ENCODE measurements at regions not wholly inside any gene's neighbourhood (a gene's known extent, or its start where the extent isn't known, plus 50 kb on each side); places are given as distances from the start of the nearest gene placed in this dataset.

DNA sequence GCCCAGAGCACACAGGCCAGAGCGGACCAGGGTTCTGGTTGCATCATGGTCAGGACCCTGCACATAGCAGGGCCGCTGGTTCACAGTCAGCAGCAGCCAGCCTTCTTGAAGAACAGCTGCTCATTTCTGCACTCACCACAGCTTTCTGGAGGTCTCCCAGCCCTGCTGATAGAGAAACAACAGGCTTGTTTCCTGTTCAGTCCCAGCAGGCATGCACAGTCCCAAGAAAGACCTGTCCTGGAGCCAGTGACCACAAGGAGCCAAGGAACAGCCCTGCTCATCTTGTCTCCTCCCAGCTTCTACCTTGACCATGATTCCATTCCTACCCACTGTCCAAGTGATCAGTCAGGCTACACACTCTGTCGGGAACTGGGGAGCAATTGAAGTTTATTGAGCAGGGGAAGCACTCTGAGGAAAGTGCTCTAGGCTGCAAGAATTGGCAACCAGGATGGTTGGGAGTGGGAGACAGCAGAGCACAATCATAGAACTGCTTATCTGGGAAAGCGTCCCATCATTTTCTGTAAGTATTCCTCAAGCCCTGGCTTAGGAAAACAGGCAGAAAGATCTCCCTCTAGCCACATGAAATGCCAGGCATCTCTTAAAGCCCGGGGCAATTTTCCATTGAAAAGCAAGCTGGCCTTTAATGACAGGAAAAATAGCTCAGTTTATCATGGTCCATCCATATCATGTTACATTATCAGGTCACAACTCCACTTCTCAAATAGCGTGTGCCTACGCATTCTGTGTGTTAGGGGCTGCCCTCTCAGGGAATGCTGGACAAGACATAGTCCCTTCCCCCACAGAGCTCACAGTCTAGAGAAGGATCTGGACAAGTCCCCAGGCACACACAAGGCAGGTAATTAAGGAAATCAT is 155.4 kb upstream of the FOXF1 start:
- peaks cover 14% of the 10 kb centered on the region for H3K9me3 ChIP-seq
- CTCF ChIA-PET = interaction anchor here (1.5 kb wide), 1 partner anchor 11 kb away, joined by 3 read pairs; no protein-coding TSS in a partner anchor
- H3K4me2 ChIP-seq = no peak overlapping the region
- POLR2A ChIA-PET = no interaction called here
- 35% methylated on average over 7 of the region's 7 CpGs for WGBS (ENCODE audit: missing lambda C conversion rate)
- FAIRE-seq (no peak), DNase-seq (ENCODE audit: low read depth in 1 of 2, low spot score in 1 of 2) (no peak), ATAC-seq (no peak)
- H3K4me3 ChIP-seq = no peak overlapping the region
- TF ChIP-seq NR3C1 (IDR thresholded peaks at IDR 0.05) = no peak
- no peaks in the 10 kb centered on the region for H3K4me1 ChIP-seq
- no peak overlapping the region for H3K27ac ChIP-seq

DNA sequence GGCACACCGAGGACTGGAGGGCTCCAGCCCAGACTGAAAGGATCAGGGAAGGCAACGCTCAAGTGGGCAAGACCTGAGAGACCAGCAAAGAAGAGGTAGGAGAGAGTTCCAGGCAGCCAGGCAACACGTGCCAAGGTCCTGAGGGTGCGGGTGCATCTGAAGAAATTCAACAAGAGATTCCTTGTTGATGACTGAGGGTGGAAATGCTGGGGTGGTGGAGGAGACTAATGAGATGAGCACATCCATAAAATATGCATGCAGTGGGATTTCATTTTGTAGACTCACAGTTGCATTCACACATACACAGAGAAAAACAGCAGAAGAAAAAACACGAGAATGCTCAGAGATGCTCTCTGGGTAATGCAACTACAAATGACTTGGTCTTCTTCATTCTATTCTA is 154.8 kb upstream of the FOXF1 start:
- H3K4me2 ChIP-seq = no peak overlapping the region
- H3K4me3 ChIP-seq = no peak overlapping the region
- ChIA-PET POLR2A (no interaction called here), CTCF (interaction anchor here (1.5 kb wide), 1 partner anchor 12 kb away, joined by 3 read pairs; no protein-coding TSS in a partner anchor)
- FAIRE-seq (no peak), ATAC-seq (no peak), DNase-seq (ENCODE audit: low read depth in 1 of 2, low spot score in 1 of 2) (no peak)
- TF ChIP-seq E2F6 (IDR thresholded peaks at IDR 0.05; ENCODE audit: borderline replicate concordance, low read depth) (no peak), GATA3 (IDR thresholded peaks at IDR 0.05; ENCODE audit: borderline replicate concordance) (no peak)
- TF ChIP-seq, protein P1, sequence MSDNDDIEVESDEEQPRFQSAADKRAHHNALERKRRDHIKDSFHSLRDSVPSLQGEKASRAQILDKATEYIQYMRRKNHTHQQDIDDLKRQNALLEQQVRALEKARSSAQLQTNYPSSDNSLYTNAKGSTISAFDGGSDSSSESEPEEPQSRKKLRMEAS (IDR thresholded peaks at IDR 0.05) = no peak
- 2% methylated on average over 5 of the region's 5 CpGs for WGBS (ENCODE audit: missing lambda C conversion rate)
- no peak overlapping the region for H3K27ac ChIP-seq
- peaks cover 14% of the 10 kb centered on the region for H3K9me3 ChIP-seq
- no peaks in the 10 kb centered on the region for H3K4me1 ChIP-seq

- no peak for FAIRE-seq
- H3K9me3 ChIP-seq = peaks cover 14% of the 10 kb centered on the region
- POLR2A ChIA-PET = no interaction called here
- WGBS (ENCODE audit: missing lambda C conversion rate) = 80% methylated on average over 2 of the region's 3 CpGs
- no peak for TF ChIP-seq PHF8 (IDR thresholded peaks at IDR 0.05; ENCODE audit: borderline replicate concordance, low read depth)
- TF ChIP-seq NPAS2 (CRISPR knock-in tag; IDR thresholded peaks at IDR 0.05; ENCODE audit: borderline replicate concordance) = no peak
- no peak for TF ChIP-seq HDAC2 (IDR thresholded peaks at IDR 0.05)
- no peak for TF ChIP-seq MAZ (IDR thresholded peaks at IDR 0.05; ENCODE audit: borderline replicate concordance, low read depth, low read length)
- TF ChIP-seq NR3C1 (IDR thresholded peaks at IDR 0.05) = no peak
- DNase-seq (ENCODE audit: low read depth in 1 of 2, low spot score in 1 of 2) = no peak
- H3K4me3 ChIP-seq = no peak overlapping the region
- H3K4me2 ChIP-seq = no peak overlapping the region
- CTCF ChIA-PET = interaction anchor here (1.5 kb wide), 1 partner anchor 12 kb away, joined by 3 read pairs; no protein-coding TSS in a partner anchor
- no peak for ATAC-seq
- no peak overlapping the region for H3K27ac ChIP-seq
- H3K4me1 ChIP-seq = no peaks in the 10 kb centered on the region
Observed at GRCh38 chr16:86355951-86356350, 154.4 kb upstream of the FOXF1 start.

- TF ChIP-seq EHF (CRISPR knock-in tag; IDR thresholded peaks at IDR 0.05) (no peak), PHF8 (IDR thresholded peaks at IDR 0.05; ENCODE audit: borderline replicate concordance, low read depth) (no peak)
- ATAC-seq = no peak
- 51% methylated on average over 7 of the region's 7 CpGs for WGBS (ENCODE audit: missing lambda C conversion rate)
- CTCF ChIA-PET = interaction anchor here (0.9 to 1.5 kb wide), 2 partner anchors 13 to 163 kb away, joined by 3 read pairs; no protein-coding TSS in a partner anchor
- no peak for DNase-seq (ENCODE audit: low read depth in 1 of 2, low spot score in 1 of 2)
- no peak overlapping the region for H3K4me2 ChIP-seq
- H3K4me1 ChIP-seq = no peaks in the 10 kb centered on the region
- no peak for FAIRE-seq
- POLR2A ChIA-PET = no interaction called here
- peaks cover 14% of the 10 kb centered on the region for H3K9me3 ChIP-seq
- no peak overlapping the region for H3K4me3 ChIP-seq
- H3K27ac ChIP-seq = no peak overlapping the region
Observed at GRCh38 chr16:86356804-86357203, 153.5 kb upstream of the FOXF1 start.

- WGBS (ENCODE audit: missing lambda C conversion rate) = 17% methylated on average over 6 of the region's 6 CpGs
- no peak for ATAC-seq
- POLR2A ChIA-PET = no interaction called here
- no peak overlapping the region for H3K27ac ChIP-seq
- H3K4me2 ChIP-seq = no peak overlapping the region
- no peaks in the 10 kb centered on the region for H3K4me1 ChIP-seq
- no peak for TF ChIP-seq ATOH8 (CRISPR knock-in tag; IDR thresholded peaks at IDR 0.05; ENCODE audit: low read depth)
- no peak for TF ChIP-seq E2F6 (IDR thresholded peaks at IDR 0.05; ENCODE audit: borderline replicate concordance, low read depth)
- TF ChIP-seq EP300 (IDR thresholded peaks at IDR 0.05) = no peak
- no peak for TF ChIP-seq BHLHE40 (IDR thresholded peaks at IDR 0.05; ENCODE audit: low read depth, low read length)
- TF ChIP-seq POLR2AphosphoS2 (conservative IDR thresholded peaks at IDR 0.05; ENCODE audit: low read length) = no peak
- TF ChIP-seq, protein P1 (IDR thresholded peaks at IDR 0.05) = no peak
- TF ChIP-seq RCOR1 (IDR thresholded peaks at IDR 0.05; ENCODE audit: low read depth, low read length) = no peak
- no peak for TF ChIP-seq RAD21 (conservative IDR thresholded peaks at IDR 0.05 in 1 of 2, IDR thresholded peaks at IDR 0.05 in 1 of 2)
- TF ChIP-seq ESRRA (IDR thresholded peaks at IDR 0.05; ENCODE audit: borderline replicate concordance, low read length) = no peak
- TF ChIP-seq ZC3H11A (IDR thresholded peaks at IDR 0.05) = no peak
- no peak for TF ChIP-seq POLR2A (IDR thresholded peaks at IDR 0.05; ENCODE audit: low read length)
- TF ChIP-seq RFX5 (IDR thresholded peaks at IDR 0.05) = no peak
- no peak for TF ChIP-seq CEBPB (IDR thresholded peaks at IDR 0.05)
- TF ChIP-seq, protein P2, sequence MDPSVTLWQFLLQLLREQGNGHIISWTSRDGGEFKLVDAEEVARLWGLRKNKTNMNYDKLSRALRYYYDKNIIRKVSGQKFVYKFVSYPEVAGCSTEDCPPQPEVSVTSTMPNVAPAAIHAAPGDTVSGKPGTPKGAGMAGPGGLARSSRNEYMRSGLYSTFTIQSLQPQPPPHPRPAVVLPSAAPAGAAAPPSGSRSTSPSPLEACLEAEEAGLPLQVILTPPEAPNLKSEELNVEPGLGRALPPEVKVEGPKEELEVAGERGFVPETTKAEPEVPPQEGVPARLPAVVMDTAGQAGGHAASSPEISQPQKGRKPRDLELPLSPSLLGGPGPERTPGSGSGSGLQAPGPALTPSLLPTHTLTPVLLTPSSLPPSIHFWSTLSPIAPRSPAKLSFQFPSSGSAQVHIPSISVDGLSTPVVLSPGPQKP (IDR thresholded peaks at IDR 0.05; ENCODE audit: low read depth, low read length) = no peak
- DNase-seq (ENCODE audit: low read depth in 1 of 2, low spot score in 1 of 2) = no peak
- FAIRE-seq = no peak
- peaks cover 14% of the 10 kb centered on the region for H3K9me3 ChIP-seq
- CTCF ChIA-PET = interaction anchor here (0.9 to 2.4 kb wide), 2 partner anchors 163 to 284 kb away, joined by 3 to 7 read pairs; no protein-coding TSS in a partner anchor
- no peak overlapping the region for H3K4me3 ChIP-seq
Observed at GRCh38 chr16:86357303-86357702, 153.0 kb upstream of the FOXF1 start.

All from A549 (cell line).